SKM-1 treated with dmso at 0.1 percent for 144 hours (cell line): ENCODE measurements at regions not wholly inside any gene's neighbourhood (a gene's known extent, or its start where the extent isn't known, plus 50 kb on each side); places are given as distances from the start of the nearest gene placed in this dataset.

Experiments
- DNase-seq: peaks from one replicate; lab custom pipeline; 2025; ENCODE audit not compliant: unreplicated experiment; lab: John Stamatoyannopoulos, UW

GRCh38 chr6:14364370-14364769 is 246.8 kb downstream of the CD83 start:
- DNase-seq, result no peak

GRCh38 chr6:14365393-14365792 is 247.8 kb downstream of the CD83 start:
- DNase-seq, result no peak

- DNase-seq, result no peak
These were observed 248.7 kb downstream of the CD83 start for GRCh38 chr6:14366315-14366714.

GRCh38 chr6:14366872-14367271 is 249.3 kb downstream of the CD83 start:
- DNase-seq, result no peak

GRCh38 chr6:14367296-14367695 is 249.7 kb downstream of the CD83 start:
- DNase-seq, result no peak

- no peak for DNase-seq
These were observed 252.1 kb downstream of the CD83 start for GRCh38 chr6:14369717-14370116.

- DNase-seq, result peak; percentile 76
These were observed 254.0 kb downstream of the CD83 start for GRCh38 chr6:14371530-14371929.

GRCh38 chr6:14372734-14373489 is 255.3 kb downstream of the CD83 start:
- DNase-seq, result no peak

GRCh38 chr6:14373648-14374437 is 256.3 kb downstream of the CD83 start:
- no peak for DNase-seq

GRCh38 chr6:14375930-14376329 is 258.4 kb downstream of the CD83 start:
- no peak for DNase-seq

GRCh38 chr6:14379568-14379967 is 262.0 kb downstream of the CD83 start:
- no peak for DNase-seq

GRCh38 chr6:14380086-14380820 is 262.7 kb downstream of the CD83 start:
- DNase-seq, result no peak

- DNase-seq, result no peak
These were observed 263.6 kb downstream of the CD83 start for GRCh38 chr6:14380901-14381828.

GRCh38 chr6:14381829-14382677 is 264.5 kb downstream of the CD83 start:
- DNase-seq, result no peak

GRCh38 chr6:14382678-14383236 is 265.2 kb downstream of the CD83 start:
- no peak for DNase-seq

- DNase-seq, result peak; percentile 7
These were observed 266.0 kb downstream of the CD83 start for GRCh38 chr6:14383393-14384174.

- no peak for DNase-seq
These were observed 266.8 kb downstream of the CD83 start for GRCh38 chr6:14384175-14384949.

GRCh38 chr6:14386263-14386662 is 268.7 kb downstream of the CD83 start:
- DNase-seq, result no peak
